ENCODE measurements at regions not wholly inside any gene's neighbourhood (a gene's known extent, or its start where the extent isn't known, plus 50 kb on each side); places are given as distances from the start of the nearest gene placed in this dataset.

GRCh38 chr15:35690089-35690488 lies 144.1 kb upstream of the DPH6 start:
- H3K27ac ChIP-seq (ENCODE audit: low read depth, low read length), result no peak overlapping the region
- H3K79me2 ChIP-seq (ENCODE audit: control insufficient read depth, low read length), result no peaks in the 10 kb centered on the region
- H4K20me1 ChIP-seq (ENCODE audit: control insufficient read depth, insufficient read depth, low read depth, low read length), result no peaks in the 10 kb centered on the region
- no peaks in the 10 kb centered on the region for H3K9me3 ChIP-seq (ENCODE audit: control insufficient read depth, insufficient read depth, low read length)
- H3K9me2 ChIP-seq (replicated peaks; ENCODE audit: control insufficient read depth, low read length), result no peaks in the 10 kb centered on the region
- no peak overlapping the region for H3K4me2 ChIP-seq (ENCODE audit: low read length)
- TF ChIP-seq CTCF (IDR thresholded peaks at IDR 0.05; ENCODE audit: low read depth, low read length, poor library complexity, severe bottlenecking) (no peak), EZH2phosphoT487 (IDR thresholded peaks at IDR 0.05; ENCODE audit: borderline replicate concordance, low read length) (no peak)
- no peaks in the 10 kb centered on the region for H3K36me3 ChIP-seq (ENCODE audit: control insufficient read depth, low read length)
- no peak overlapping the region for H3K4me3 ChIP-seq (ENCODE audit: low read length)
- H3K4me1 ChIP-seq (ENCODE audit: control insufficient read depth, low read length), result no peaks in the 10 kb centered on the region
- no peaks in the 10 kb centered on the region for H3K27me3 ChIP-seq (ENCODE audit: control insufficient read depth, low read length)
- H3F3A ChIP-seq (ENCODE audit: control insufficient read depth, insufficient read depth), result no peaks in the 10 kb centered on the region

GRCh38 chr15:35690698-35691116 lies 144.7 kb upstream of the DPH6 start:
- H3F3A ChIP-seq (ENCODE audit: control insufficient read depth, insufficient read depth), result no peaks in the 10 kb centered on the region
- H3K79me2 ChIP-seq (ENCODE audit: control insufficient read depth, low read length), result no peaks in the 10 kb centered on the region
- H3K27ac ChIP-seq (ENCODE audit: low read depth, low read length), result no peak overlapping the region
- no peaks in the 10 kb centered on the region for H4K20me1 ChIP-seq (ENCODE audit: control insufficient read depth, insufficient read depth, low read depth, low read length)
- H3K27me3 ChIP-seq (ENCODE audit: control insufficient read depth, low read length), result no peaks in the 10 kb centered on the region
- no peaks in the 10 kb centered on the region for H3K36me3 ChIP-seq (ENCODE audit: control insufficient read depth, low read length)
- TF ChIP-seq EZH2phosphoT487 (IDR thresholded peaks at IDR 0.05; ENCODE audit: borderline replicate concordance, low read length), result no peak
- TF ChIP-seq CTCF (IDR thresholded peaks at IDR 0.05; ENCODE audit: low read depth, low read length, poor library complexity, severe bottlenecking), result no peak
- no peaks in the 10 kb centered on the region for H3K9me3 ChIP-seq (ENCODE audit: control insufficient read depth, insufficient read depth, low read length)
- H3K4me3 ChIP-seq (ENCODE audit: low read length), result no peak overlapping the region
- no peaks in the 10 kb centered on the region for H3K9me2 ChIP-seq (replicated peaks; ENCODE audit: control insufficient read depth, low read length)
- H3K4me1 ChIP-seq (ENCODE audit: control insufficient read depth, low read length), result no peaks in the 10 kb centered on the region
- H3K4me2 ChIP-seq (ENCODE audit: low read length), result no peak overlapping the region

GRCh38 chr15:35691173-35691761 lies 145.3 kb upstream of the DPH6 start:
- TF ChIP-seq CTCF (IDR thresholded peaks at IDR 0.05; ENCODE audit: low read depth, low read length, poor library complexity, severe bottlenecking) (no peak), EZH2phosphoT487 (IDR thresholded peaks at IDR 0.05; ENCODE audit: borderline replicate concordance, low read length) (no peak)
- H3K9me3 ChIP-seq (ENCODE audit: control insufficient read depth, insufficient read depth, low read length), result no peaks in the 10 kb centered on the region
- no peaks in the 10 kb centered on the region for H3K9me2 ChIP-seq (replicated peaks; ENCODE audit: control insufficient read depth, low read length)
- no peaks in the 10 kb centered on the region for H3F3A ChIP-seq (ENCODE audit: control insufficient read depth, insufficient read depth)
- H4K20me1 ChIP-seq (ENCODE audit: control insufficient read depth, insufficient read depth, low read depth, low read length), result no peaks in the 10 kb centered on the region
- no peaks in the 10 kb centered on the region for H3K4me1 ChIP-seq (ENCODE audit: control insufficient read depth, low read length)
- no peaks in the 10 kb centered on the region for H3K36me3 ChIP-seq (ENCODE audit: control insufficient read depth, low read length)
- H3K27me3 ChIP-seq (ENCODE audit: control insufficient read depth, low read length), result no peaks in the 10 kb centered on the region
- H3K4me3 ChIP-seq (ENCODE audit: low read length), result no peak overlapping the region
- H3K4me2 ChIP-seq (ENCODE audit: low read length), result no peak overlapping the region
- H3K27ac ChIP-seq (ENCODE audit: low read depth, low read length), result no peak overlapping the region
- no peaks in the 10 kb centered on the region for H3K79me2 ChIP-seq (ENCODE audit: control insufficient read depth, low read length)
